Peyer's patch (tissue), 4 donors: ENCODE measurements at regions not wholly inside any gene's neighbourhood (a gene's known extent, or its start where the extent isn't known, plus 50 kb on each side); places are given as distances from the start of the nearest gene placed in this dataset.

ENCODE experiments used
- DNase-seq, 3 donors: peaks; one replicate each; pipeline ENCODE4 v3.0.0-alpha.2; 2017 to 2019
- H3K27ac ChIP-seq, 4 donors: fragments of 200-600 bp; sonication (generic); one replicate each; pipeline ENCODE4 v1.5.1; 2016 to 2019
- H3K27me3 ChIP-seq, 2 donors: fragments of 200-600 bp; sonication (generic); one replicate each; pipeline ENCODE4 v1.5.1; 2019
- H3K36me3 ChIP-seq, 3 donors: fragments of 200-600 bp; sonication (generic); one replicate each; pipeline ENCODE4 v1.5.1; 2016 to 2019
- H3K4me1 ChIP-seq, 4 donors: fragments of 200-600 bp; sonication (generic); one replicate each; pipeline ENCODE4 v1.5.1; 2016 to 2019
- H3K4me3 ChIP-seq, 4 donors: fragments of 200-600 bp; sonication (generic); 1 replicate in 3 of 4; 2 replicates in 1 of 4; pipeline ENCODE4 v1.5.1; 2016 to 2019; ENCODE audit warnings: mild to moderate bottlenecking in 1 of 4
- H3K9me3 ChIP-seq, 4 donors: fragments of 200-600 bp; sonication (generic); one replicate each; pipeline ENCODE4 v1.5.1; 2016 to 2019; ENCODE audit warnings: mild to moderate bottlenecking in 1 of 4
- POLR2A ChIP-seq, 2 donors: fragments of 450-650 bp; IDR thresholded peaks; one replicate each; pipeline ENCODE4 v1.5.1; 2017; ENCODE audit warnings: antibody characterized with exemption in 2 of 2, mild to moderate bottlenecking in 2 of 2, moderate library complexity in 2 of 2
- TF ChIP-seq, protein P1 (sequence below), 6 experiments: fragments of 450-650 bp in 4 of 6; fragments of 200-600 bp in 2 of 6; sonication (generic) in 1 of 6; IDR thresholded peaks; one replicate each; pipeline ENCODE4 v1.5.1; 2017 to 2019; ENCODE audit warnings: antibody characterized with exemption in 6 of 6, mild to moderate bottlenecking in 3 of 6, moderate library complexity in 1 of 6

DNA sequence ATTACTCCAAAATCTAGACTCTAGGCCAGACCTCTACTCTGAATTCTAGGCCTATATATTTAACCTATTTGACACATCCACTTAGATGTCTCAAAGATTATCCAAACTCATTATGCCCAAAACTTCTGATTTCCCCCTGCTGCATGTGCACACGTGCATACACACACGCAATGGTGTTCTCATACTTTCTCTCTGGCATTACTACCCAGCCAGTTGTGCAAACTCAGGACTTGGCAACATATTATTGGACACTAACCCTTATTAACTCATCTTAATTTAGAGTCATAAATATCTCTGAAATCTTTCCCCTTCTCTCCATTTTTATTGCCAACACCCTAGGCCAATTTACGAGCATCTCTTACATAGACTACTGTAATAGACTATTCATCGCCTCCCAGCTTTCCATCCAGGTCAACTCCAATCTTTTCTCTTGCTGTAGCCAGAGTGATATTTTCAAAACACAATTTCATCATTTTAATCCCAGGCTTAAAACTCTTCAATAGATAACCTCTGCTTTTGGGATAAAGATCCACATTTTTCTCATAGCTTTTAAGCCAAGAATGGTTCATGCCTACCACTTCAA, 141.2 kb upstream of the VLDLR start:
- no peaks in the 10 kb centered on the region for H3K36me3 ChIP-seq
- no peaks in the 10 kb centered on the region for H3K4me1 ChIP-seq
- DNase-seq: no peak
- H3K9me3 ChIP-seq: no peaks in the 10 kb centered on the region
- H3K4me3 ChIP-seq: no peak overlapping the region
- no peak overlapping the region for H3K27ac ChIP-seq
- H3K27me3 ChIP-seq: no peaks in the 10 kb centered on the region
- TF ChIP-seq, protein P1, sequence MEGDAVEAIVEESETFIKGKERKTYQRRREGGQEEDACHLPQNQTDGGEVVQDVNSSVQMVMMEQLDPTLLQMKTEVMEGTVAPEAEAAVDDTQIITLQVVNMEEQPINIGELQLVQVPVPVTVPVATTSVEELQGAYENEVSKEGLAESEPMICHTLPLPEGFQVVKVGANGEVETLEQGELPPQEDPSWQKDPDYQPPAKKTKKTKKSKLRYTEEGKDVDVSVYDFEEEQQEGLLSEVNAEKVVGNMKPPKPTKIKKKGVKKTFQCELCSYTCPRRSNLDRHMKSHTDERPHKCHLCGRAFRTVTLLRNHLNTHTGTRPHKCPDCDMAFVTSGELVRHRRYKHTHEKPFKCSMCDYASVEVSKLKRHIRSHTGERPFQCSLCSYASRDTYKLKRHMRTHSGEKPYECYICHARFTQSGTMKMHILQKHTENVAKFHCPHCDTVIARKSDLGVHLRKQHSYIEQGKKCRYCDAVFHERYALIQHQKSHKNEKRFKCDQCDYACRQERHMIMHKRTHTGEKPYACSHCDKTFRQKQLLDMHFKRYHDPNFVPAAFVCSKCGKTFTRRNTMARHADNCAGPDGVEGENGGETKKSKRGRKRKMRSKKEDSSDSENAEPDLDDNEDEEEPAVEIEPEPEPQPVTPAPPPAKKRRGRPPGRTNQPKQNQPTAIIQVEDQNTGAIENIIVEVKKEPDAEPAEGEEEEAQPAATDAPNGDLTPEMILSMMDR (IDR thresholded peaks at IDR 0.05): no peak
- TF ChIP-seq POLR2A (IDR thresholded peaks at IDR 0.05): no peak

DNA sequence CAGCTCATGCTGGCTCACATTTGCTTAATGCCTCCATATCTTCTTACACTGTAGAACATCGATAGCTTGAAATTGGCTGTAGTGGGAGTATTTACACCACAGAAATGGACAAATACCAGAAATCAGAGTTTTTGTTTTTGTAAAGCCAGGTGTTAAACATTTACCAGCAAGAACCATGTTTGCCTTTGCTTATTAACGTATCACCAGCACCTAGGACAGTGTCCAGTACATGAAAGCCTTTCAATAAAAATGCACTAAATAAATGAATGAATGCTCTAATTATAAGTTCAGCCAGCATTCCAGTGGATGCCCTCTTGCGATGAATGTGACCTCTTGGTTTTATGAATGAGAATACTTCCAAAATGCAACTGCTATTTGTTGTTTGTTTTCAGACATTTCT, 140.4 kb upstream of the VLDLR start:
- TF ChIP-seq POLR2A (IDR thresholded peaks at IDR 0.05): no peak
- TF ChIP-seq, protein P1 (IDR thresholded peaks at IDR 0.05): no peak
- H3K4me3 ChIP-seq: no peak overlapping the region
- no peaks in the 10 kb centered on the region for H3K9me3 ChIP-seq
- no peaks in the 10 kb centered on the region for H3K36me3 ChIP-seq
- no peaks in the 10 kb centered on the region for H3K27me3 ChIP-seq
- no peaks in the 10 kb centered on the region for H3K4me1 ChIP-seq
- DNase-seq: no peak
- no peak overlapping the region for H3K27ac ChIP-seq

DNA sequence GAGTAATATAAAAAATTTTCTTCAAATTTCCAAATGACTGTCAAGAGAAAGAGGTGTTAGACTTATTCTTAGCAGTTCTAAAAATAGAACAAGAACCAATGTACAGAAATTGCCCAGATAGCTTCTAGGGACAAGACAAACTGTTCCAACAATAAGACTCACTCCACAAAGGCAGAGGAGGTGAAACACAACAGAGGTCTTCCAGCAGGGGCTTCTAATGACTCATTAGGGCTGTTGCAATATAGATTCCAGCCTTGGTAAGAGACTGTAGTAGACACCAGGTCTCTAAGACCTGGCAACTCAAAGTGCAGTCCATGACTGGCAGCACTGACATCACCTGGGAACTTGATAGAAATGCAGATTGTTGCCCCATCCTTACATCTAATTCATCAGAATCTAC, 134.6 kb upstream of the VLDLR start:
- Histone ChIP-seq H3K4me1 (no peaks in the 10 kb centered on the region), H3K4me3 (no peak overlapping the region), H3K27me3 (no peaks in the 10 kb centered on the region), H3K9me3 (no peaks in the 10 kb centered on the region), H3K36me3 (no peaks in the 10 kb centered on the region), H3K27ac (no peak overlapping the region)
- DNase-seq: no peak
- TF ChIP-seq, protein P1 (IDR thresholded peaks at IDR 0.05): no peak
- TF ChIP-seq POLR2A (IDR thresholded peaks at IDR 0.05): no peak

DNA sequence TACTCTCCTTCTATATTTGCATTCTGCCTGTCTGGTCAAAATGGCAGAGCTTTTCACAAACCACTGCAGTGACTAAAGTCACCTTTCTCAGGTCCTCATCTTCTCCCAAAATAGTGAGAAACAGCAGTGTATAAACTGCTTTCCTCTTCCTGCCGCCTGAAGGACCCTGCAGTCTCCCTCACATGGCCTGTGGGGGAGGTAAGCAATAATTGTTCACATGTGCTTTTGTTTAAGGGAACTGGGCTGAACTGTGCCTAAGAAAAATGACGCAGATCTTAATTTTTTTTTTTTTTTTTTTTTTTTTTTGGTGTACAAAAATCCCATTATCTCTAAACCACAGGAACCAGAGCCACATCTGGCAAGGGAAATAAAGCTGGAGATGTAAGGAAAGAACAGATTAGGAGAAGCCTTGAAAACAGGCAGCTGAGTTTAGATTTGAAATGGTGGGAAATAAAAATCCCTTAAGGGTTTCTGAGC, 131.7 kb upstream of the VLDLR start:
- peaks cover 0 to 4% (median 0%) of the 10 kb centered on the region in 4 donors for H3K4me1 ChIP-seq
- no peaks in the 10 kb centered on the region for H3K9me3 ChIP-seq
- TF ChIP-seq, protein P1 (IDR thresholded peaks at IDR 0.05): no peak
- TF ChIP-seq POLR2A (IDR thresholded peaks at IDR 0.05): no peak
- no peaks in the 10 kb centered on the region for H3K27me3 ChIP-seq
- DNase-seq: no peak
- no peaks in the 10 kb centered on the region for H3K36me3 ChIP-seq
- no peak overlapping the region for H3K27ac ChIP-seq
- no peak overlapping the region for H3K4me3 ChIP-seq

DNA sequence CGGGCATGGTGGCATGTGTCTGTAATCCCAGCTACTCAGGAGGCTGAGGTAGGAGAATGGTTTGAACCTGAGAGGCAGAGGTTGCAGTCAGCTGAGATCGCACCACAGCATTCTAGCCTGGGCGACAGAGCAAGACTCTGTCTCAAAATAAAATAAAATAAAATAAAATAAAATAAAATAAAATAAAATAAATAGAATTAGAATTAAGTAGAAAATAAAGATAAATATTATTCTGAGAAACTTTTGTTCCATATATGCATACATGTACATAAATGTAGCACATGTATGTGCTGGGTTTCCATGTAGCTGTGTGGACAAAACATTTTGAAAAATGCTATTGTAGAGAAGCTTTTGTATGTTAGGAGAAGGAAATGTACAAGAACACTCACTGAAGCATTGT, 129.4 kb upstream of the VLDLR start:
- no peak overlapping the region for H3K4me3 ChIP-seq

More for the DNA sequence above, 129.4 kb upstream of the VLDLR start:
- peaks cover 0 to 4% (median 0%) of the 10 kb centered on the region in 4 donors for H3K4me1 ChIP-seq
- no peak for TF ChIP-seq POLR2A (IDR thresholded peaks at IDR 0.05)
- TF ChIP-seq, protein P1 (IDR thresholded peaks at IDR 0.05): no peak
- H3K36me3 ChIP-seq: no peaks in the 10 kb centered on the region
- H3K27ac ChIP-seq: no peak overlapping the region
- H3K27me3 ChIP-seq: no peaks in the 10 kb centered on the region
- DNase-seq: no peak
- H3K9me3 ChIP-seq: no peaks in the 10 kb centered on the region
